Gastroesophageal sphincter (tissue), 3 donors: ENCODE measurements at regions not wholly inside any gene's neighbourhood (a gene's known extent, or its start where the extent isn't known, plus 50 kb on each side); places are given as distances from the start of the nearest gene placed in this dataset.

Source experiments
- EP300 ChIP-seq: sonication (generic); formaldehyde crosslinking; IDR thresholded peaks from one replicate; pipeline ENCODE4 v1.6.1; 2017; ENCODE audit warnings: antibody characterized with exemption, mild to moderate bottlenecking
- POLR2A ChIP-seq, 2 donors: fragments of 450-650 bp; IDR thresholded peaks; one replicate each; pipeline ENCODE4 v1.6.1; 2017; ENCODE audit warnings: antibody characterized with exemption in 2 of 2, mild to moderate bottlenecking in 2 of 2, moderate library complexity in 1 of 2
- TF ChIP-seq, protein P1 (sequence below), 4 experiments: fragments of 200-600 bp in 2 of 4; fragments of 450-650 bp in 2 of 4; sonication (generic) in 1 of 4; IDR thresholded peaks; one replicate each; pipeline ENCODE4 v1.5.1; 2017 to 2019; ENCODE audit warnings: antibody characterized with exemption in 4 of 4, mild to moderate bottlenecking in 2 of 4, moderate library complexity in 2 of 4

DNA sequence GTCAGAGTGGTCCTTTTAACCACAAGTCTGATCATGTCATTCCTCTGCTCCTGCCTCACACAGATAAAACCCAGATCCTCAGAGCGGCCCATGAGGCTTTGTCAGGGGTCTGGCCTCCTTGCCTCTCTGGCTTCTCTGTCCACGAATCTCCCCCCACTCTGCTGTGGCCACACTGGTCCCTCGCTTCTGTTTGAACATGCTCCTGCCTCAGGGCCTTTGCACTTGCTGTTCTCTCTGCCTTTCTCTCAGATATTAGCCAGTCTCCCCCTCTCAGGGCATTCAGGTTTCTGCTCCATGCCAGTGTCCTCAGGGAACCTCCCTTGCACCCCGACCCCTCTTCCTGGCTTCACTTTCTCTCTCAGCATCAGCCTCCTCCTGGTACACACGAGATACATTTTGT, 518.5 kb downstream of the PREX1 start:
- TF ChIP-seq, protein P1, sequence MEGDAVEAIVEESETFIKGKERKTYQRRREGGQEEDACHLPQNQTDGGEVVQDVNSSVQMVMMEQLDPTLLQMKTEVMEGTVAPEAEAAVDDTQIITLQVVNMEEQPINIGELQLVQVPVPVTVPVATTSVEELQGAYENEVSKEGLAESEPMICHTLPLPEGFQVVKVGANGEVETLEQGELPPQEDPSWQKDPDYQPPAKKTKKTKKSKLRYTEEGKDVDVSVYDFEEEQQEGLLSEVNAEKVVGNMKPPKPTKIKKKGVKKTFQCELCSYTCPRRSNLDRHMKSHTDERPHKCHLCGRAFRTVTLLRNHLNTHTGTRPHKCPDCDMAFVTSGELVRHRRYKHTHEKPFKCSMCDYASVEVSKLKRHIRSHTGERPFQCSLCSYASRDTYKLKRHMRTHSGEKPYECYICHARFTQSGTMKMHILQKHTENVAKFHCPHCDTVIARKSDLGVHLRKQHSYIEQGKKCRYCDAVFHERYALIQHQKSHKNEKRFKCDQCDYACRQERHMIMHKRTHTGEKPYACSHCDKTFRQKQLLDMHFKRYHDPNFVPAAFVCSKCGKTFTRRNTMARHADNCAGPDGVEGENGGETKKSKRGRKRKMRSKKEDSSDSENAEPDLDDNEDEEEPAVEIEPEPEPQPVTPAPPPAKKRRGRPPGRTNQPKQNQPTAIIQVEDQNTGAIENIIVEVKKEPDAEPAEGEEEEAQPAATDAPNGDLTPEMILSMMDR (IDR thresholded peaks at IDR 0.05) = no peak
- TF ChIP-seq EP300 = no peak
- TF ChIP-seq POLR2A (IDR thresholded peaks at IDR 0.05) = no peak
